ENCODE measurements at regions not wholly inside any gene's neighbourhood (a gene's known extent, or its start where the extent isn't known, plus 50 kb on each side); places are given as distances from the start of the nearest gene placed in this dataset.
A peak's percentile ranks its signal among the peaks of the same experiment; 100 is the strongest.

DNA sequence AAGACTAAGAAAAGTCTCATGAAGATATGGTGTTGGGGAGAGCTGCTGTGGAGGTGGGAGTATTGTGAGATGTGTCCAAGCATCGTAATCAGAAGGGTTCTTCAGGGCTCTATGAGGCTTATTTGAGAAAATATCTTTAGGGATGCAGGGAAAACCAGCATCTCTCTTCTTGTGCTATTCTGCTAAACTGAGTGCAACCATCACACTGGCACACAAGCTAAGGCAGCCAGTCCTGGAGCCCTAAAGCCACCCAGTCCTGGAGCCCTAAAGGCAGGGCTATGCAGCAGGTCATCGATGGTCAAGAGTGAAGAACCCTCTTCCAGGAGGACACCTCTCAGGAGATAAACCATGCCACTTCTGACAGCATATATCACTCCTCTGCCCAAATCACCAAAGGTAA, 445.2 kb upstream of the MIR17HG start:
- ChIA-PET CTCF (ENCODE audit: low intra/inter-chr PET ratio) (no interaction called here), POLR2A (interaction anchor here (1.9 kb wide), 1 partner anchor 20 kb away, joined by 4 read pairs; no protein-coding TSS in a partner anchor)
- FAIRE-seq = no peak
- in situ Hi-C loops (cut with MboI) = no loop called here
- intact Hi-C loops (cut with micrococcal nuclease) = no loop called here
- no peak overlapping the region for H2AFZ ChIP-seq (ENCODE audit: low read depth, low read length)
- H3K4me1 ChIP-seq (replicated peaks in 1 of 2; ENCODE audit: control insufficient read depth in 2 of 2, insufficient read depth in 2 of 2, low read length in 2 of 2) = no peaks in the 10 kb centered on the region
- no peak overlapping the region for H3K4me2 ChIP-seq (ENCODE audit: insufficient read depth, low read length)
- no peaks in the 10 kb centered on the region for H4K20me1 ChIP-seq (replicated peaks; ENCODE audit: control insufficient read depth, insufficient read depth, low read length)
- no peak overlapping the region for H3K9ac ChIP-seq (ENCODE audit: insufficient read depth in 1 of 2, low read depth in 2 of 2, low read length in 2 of 2)
- no peak overlapping the region for H3K27ac ChIP-seq (ENCODE audit: extremely low read depth, low read depth, low read length)
- H3K9me1 ChIP-seq (ENCODE audit: control insufficient read depth, insufficient read depth, low read length) = no peaks in the 10 kb centered on the region
- TF ChIP-seq ZNF778 (CRISPR knock-in tag; IDR thresholded peaks at IDR 0.05) = no peak
- 0 out of 2 replicates have a peak, but pooled peaks have one; percentile 13 for TF ChIP-seq PHF8 (IDR thresholded peaks at IDR 0.05; ENCODE audit: borderline replicate concordance, low read length)
- no peak for TF ChIP-seq KAT8 (IDR thresholded peaks at IDR 0.05; ENCODE audit: low read depth)
- TF ChIP-seq SETDB1 (IDR thresholded peaks at IDR 0.05; ENCODE audit: low read length) = peak; percentile 48
- peak in 1 of 2 experiments; percentile 90; a peak in 1 of 3 replicates for TF ChIP-seq CBX3 (IDR thresholded peaks at IDR 0.05; ENCODE audit: borderline replicate concordance in 1 of 2, low read length in 2 of 2)
- 0 out of 2 replicates have a peak, but pooled peaks have one; percentile 39 for TF ChIP-seq ZNF184 (CRISPR knock-in tag; IDR thresholded peaks at IDR 0.05)
- 0 out of 2 replicates have a peak, but pooled peaks have one; percentile 52 for TF ChIP-seq HDAC6 (IDR thresholded peaks at IDR 0.05; ENCODE audit: low read depth, low read length)
- no peak for DNase-seq (ENCODE audit: extremely low read depth in 1 of 4, low spot score in 3 of 4)
- H3K79me2 ChIP-seq (ENCODE audit: control insufficient read depth, insufficient read depth, low read length) = no peaks in the 10 kb centered on the region
- no TSS peak for BruUV-seq (replicated peaks)
- no peak overlapping the region for H3K4me3 ChIP-seq
- H3K9me3 ChIP-seq (replicated peaks; ENCODE audit: control insufficient read depth, insufficient read depth, low read depth, low read length) = no peaks in the 10 kb centered on the region
- peak; percentile 33; the same call in 1 of the 3 replicates for ATAC-seq
- WGBS (ENCODE audit: insufficient coverage, low coverage, missing lambda C conversion rate) = 1% methylated on average over 2 of the region's 2 CpGs
- H3K27me3 ChIP-seq (ENCODE audit: control insufficient read depth in 2 of 2, insufficient read depth in 2 of 2, low read length in 2 of 2) = no peaks in the 10 kb centered on the region
- no peaks in the 10 kb centered on the region for H3K36me3 ChIP-seq (ENCODE audit: control insufficient read depth, insufficient read depth, low read length)

DNA sequence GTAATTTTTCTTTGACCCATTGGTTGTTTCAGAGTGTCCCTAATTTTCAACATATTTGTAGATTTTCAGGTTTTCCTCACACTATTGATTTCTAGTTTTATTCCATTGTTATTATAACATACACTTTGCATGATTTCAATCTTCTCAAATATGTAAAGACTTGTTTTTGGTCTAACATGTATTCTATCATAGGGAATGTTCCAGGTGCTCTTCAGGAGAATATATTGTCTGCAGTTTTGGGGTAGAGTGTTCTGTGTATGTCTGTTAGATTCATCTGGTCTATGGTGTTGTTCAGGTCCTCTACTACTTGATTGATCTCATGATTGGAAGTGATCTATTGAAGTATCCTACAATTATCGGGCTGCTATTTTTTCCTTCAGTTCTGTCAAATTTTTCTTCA, 440.9 kb upstream of the MIR17HG start:
- Histone ChIP-seq H3K4me1 (replicated peaks in 1 of 2; ENCODE audit: control insufficient read depth in 2 of 2, insufficient read depth in 2 of 2, low read length in 2 of 2) (no peaks in the 10 kb centered on the region), H3K27ac (ENCODE audit: extremely low read depth, low read depth, low read length) (no peak overlapping the region), H3K79me2 (ENCODE audit: control insufficient read depth, insufficient read depth, low read length) (no peaks in the 10 kb centered on the region), H4K20me1 (replicated peaks; ENCODE audit: control insufficient read depth, insufficient read depth, low read length) (no peaks in the 10 kb centered on the region), H2AFZ (ENCODE audit: low read depth, low read length) (no peak overlapping the region), H3K4me3 (no peak overlapping the region), H3K27me3 (ENCODE audit: control insufficient read depth in 2 of 2, insufficient read depth in 2 of 2, low read length in 2 of 2) (no peaks in the 10 kb centered on the region), H3K9me1 (ENCODE audit: control insufficient read depth, insufficient read depth, low read length) (no peaks in the 10 kb centered on the region), H3K36me3 (ENCODE audit: control insufficient read depth, insufficient read depth, low read length) (no peaks in the 10 kb centered on the region), H3K4me2 (ENCODE audit: insufficient read depth, low read length) (no peak overlapping the region), H3K9ac (ENCODE audit: insufficient read depth in 1 of 2, low read depth in 2 of 2, low read length in 2 of 2) (no peak overlapping the region), H3K9me3 (replicated peaks; ENCODE audit: control insufficient read depth, insufficient read depth, low read depth, low read length) (no peaks in the 10 kb centered on the region; the same call in 1 of the 2 replicates)
- DNase-seq (ENCODE audit: extremely low read depth in 1 of 4, low spot score in 3 of 4) (no peak), FAIRE-seq (no peak), ATAC-seq (no peak)
- in situ Hi-C loops (cut with MboI) = no loop called here
- 2% methylated on average over 1 of the region's 1 CpG for WGBS (ENCODE audit: insufficient coverage, low coverage, missing lambda C conversion rate)
- CTCF ChIA-PET (ENCODE audit: low intra/inter-chr PET ratio) = interaction anchor here (0.6 kb wide), 1 partner anchor 744 kb away, joined by 3 read pairs; no protein-coding TSS in a partner anchor
- no TSS peak for BruUV-seq (replicated peaks)
- intact Hi-C loops (cut with micrococcal nuclease) = no loop called here
- POLR2A ChIA-PET = no interaction called here
- no peak for TF ChIP-seq ZNF324 (CRISPR knock-in tag; IDR thresholded peaks at IDR 0.05)
- no peak for TF ChIP-seq NCOA6 (IDR thresholded peaks at IDR 0.05)
- no peak for TF ChIP-seq HSF4 (CRISPR knock-in tag; IDR thresholded peaks at IDR 0.05; ENCODE audit: borderline replicate concordance)
- no peak for TF ChIP-seq MAFK (IDR thresholded peaks at IDR 0.05; ENCODE audit: low read length)
- TF ChIP-seq TFAM (CRISPR knock-in tag; conservative IDR thresholded peaks at IDR 0.05) = peak; percentile 93
- no peak for TF ChIP-seq ELF2 (CRISPR knock-in tag; IDR thresholded peaks at IDR 0.05)

Measured in K562 (cell line).